GM12892 (cell line): ENCODE measurements at regions not wholly inside any gene's neighbourhood (a gene's known extent, or its start where the extent isn't known, plus 50 kb on each side); places are given as distances from the start of the nearest gene placed in this dataset.

Source experiments
- POLR2A ChIP-seq: IDR thresholded peaks from 2 replicates; pipeline ENCODE4 v1.6.1; 2011; ENCODE audit warnings: low read depth, low read length, control low read depth
- POLR2AphosphoS5 ChIP-seq: IDR thresholded peaks from 2 replicates; pipeline ENCODE4 v1.6.1; 2011; ENCODE audit warnings: low read depth, low read length, control low read depth
- TAF1 ChIP-seq: IDR thresholded peaks from 2 replicates; pipeline ENCODE4 v1.6.1; 2011; ENCODE audit warnings: low read depth, mild to moderate bottlenecking, control low read depth, low read length, borderline replicate concordance

- TF ChIP-seq POLR2AphosphoS5 (no peak), POLR2A (no peak), TAF1 (no peak)
Observed at GRCh38 chr7:115662120-115662519, 368.4 kb downstream of the TFEC start.
